Body of pancreas (tissue), 4 donors: ENCODE measurements at regions not wholly inside any gene's neighbourhood (a gene's known extent, or its start where the extent isn't known, plus 50 kb on each side); places are given as distances from the start of the nearest gene placed in this dataset.

Source experiments
- ATAC-seq: fragments of 150-250 bp; one replicate; pipeline ENCODE4 v1.9.1; 2016
- DNase-seq, 4 donors: peaks; one replicate each; pipeline ENCODE4 v3.0.0-alpha.2; 2019
- H3K27ac ChIP-seq, 4 donors: fragments of 200-600 bp; sonication (generic); 1 replicate in 3 of 4; 2 replicates in 1 of 4; pipeline versions ENCODE4 v1.5.1 to v1.6.1; 2016 to 2019; ENCODE audit warnings: mild to moderate bottlenecking in 1 of 4, mixed read lengths in 1 of 4, moderate library complexity in 1 of 4
- H3K27me3 ChIP-seq, 2 donors: fragments of 200-600 bp; sonication (generic); one replicate each; pipeline ENCODE4 v1.6.0; 2016; ENCODE audit warnings: mild to moderate bottlenecking in 1 of 2
- H3K36me3 ChIP-seq, 2 donors: fragments of 200-600 bp; sonication (generic); replicated peaks in 1 of 2; 2 replicates each; pipeline ENCODE4 v1.5.1; 2016; ENCODE audit warnings: low read depth in 2 of 2; ENCODE audit not compliant: insufficient read depth in 1 of 2
- H3K4me1 ChIP-seq: fragments of 200-600 bp; sonication (generic); one replicate; pipeline ENCODE4 v1.6.0; 2016
- H3K4me3 ChIP-seq, 2 donors: fragments of 200-600 bp; sonication (generic); 1 replicate in 1 of 2; 2 replicates in 1 of 2; pipeline ENCODE4 v1.5.1; 2016 to 2019
- H3K9me3 ChIP-seq, 3 donors: fragments of 200-600 bp; sonication (generic); 1 replicate in 2 of 3; 2 replicates in 1 of 3; pipeline ENCODE4 v1.5.1; 2016
- CTCF ChIP-seq, 7 experiments: fragments of 450-650 bp in 4 of 7; fragments of 200-600 bp in 3 of 7; sonication (generic) in 3 of 7; IDR thresholded peaks; one replicate each; pipeline ENCODE4 v1.5.1; 2016 to 2019; ENCODE audit warnings: antibody characterized with exemption in 7 of 7
- POLR2A ChIP-seq, 3 donors: fragments of 450-650 bp; IDR thresholded peaks; one replicate each; pipeline ENCODE4 v1.6.1; 2016; ENCODE audit warnings: antibody characterized with exemption in 3 of 3, mild to moderate bottlenecking in 2 of 3
- WGBS, 2 donors: methylation state at CpG; one replicate each; pipeline ENCODE4 v1.1.5; 2017; 5-methylcytosine and 5-hydroxymethylcytosine counted together
- intact Hi-C: fragments of 100-400 bp; cut with DNase I; formaldehyde crosslinking; loops from one replicate; pipeline ENCODE4 v1.15.1; 2023

GRCh38 chr18:40168026-40168425, 1787.0 kb upstream of the PIK3C3 start:
- no peak overlapping the region for H3K27ac ChIP-seq
- ATAC-seq (no peak), DNase-seq (no peak)
- H3K27me3 ChIP-seq = no peaks in the 10 kb centered on the region
- no peak overlapping the region for H3K4me3 ChIP-seq
- no peaks in the 10 kb centered on the region for H3K36me3 ChIP-seq
- intact Hi-C loops = no loop called here
- no peaks in the 10 kb centered on the region for H3K9me3 ChIP-seq
- WGBS, 2 donors = 59 to 65% methylated on average over 1 of the region's 1 CpG
- H3K4me1 ChIP-seq = no peaks in the 10 kb centered on the region
- TF ChIP-seq CTCF (IDR thresholded peaks at IDR 0.05) (no peak), POLR2A (IDR thresholded peaks at IDR 0.05) (no peak)

GRCh38 chr18:40163254-40163653, 1791.8 kb upstream of the PIK3C3 start:
- no peak for ATAC-seq
- intact Hi-C loops = no loop called here

GRCh38 chr18:40160361-40160760, 1794.7 kb upstream of the PIK3C3 start:
- ATAC-seq (no peak), DNase-seq (no peak)
- intact Hi-C loops = no loop called here
- Histone ChIP-seq H3K9me3 (no peaks in the 10 kb centered on the region), H3K4me1 (no peaks in the 10 kb centered on the region), H3K4me3 (no peak overlapping the region), H3K36me3 (no peaks in the 10 kb centered on the region), H3K27me3 (no peaks in the 10 kb centered on the region), H3K27ac (no peak overlapping the region)
- TF ChIP-seq POLR2A (IDR thresholded peaks at IDR 0.05) = no peak
- TF ChIP-seq CTCF (IDR thresholded peaks at IDR 0.05) = no peak
- 49 to 51% methylated on average over 2 of the region's 2 CpGs for WGBS, 2 donors

More at GRCh38 chr18:40163254-40163653, 1791.8 kb upstream of the PIK3C3 start:
- Histone ChIP-seq H3K9me3 (no peaks in the 10 kb centered on the region), H3K27me3 (no peaks in the 10 kb centered on the region), H3K27ac (no peak overlapping the region), H3K4me1 (no peaks in the 10 kb centered on the region), H3K4me3 (no peak overlapping the region), H3K36me3 (no peaks in the 10 kb centered on the region)
- TF ChIP-seq CTCF (IDR thresholded peaks at IDR 0.05) (no peak), POLR2A (IDR thresholded peaks at IDR 0.05) (no peak)
- DNase-seq = no peak

- 13 to 20% methylated on average over 5 of the region's 5 CpGs for WGBS, 2 donors
- Histone ChIP-seq H3K27me3 (no peaks in the 10 kb centered on the region), H3K4me3 (no peak overlapping the region), H3K9me3 (no peaks in the 10 kb centered on the region), H3K36me3 (no peaks in the 10 kb centered on the region), H3K27ac (no peak overlapping the region), H3K4me1 (no peaks in the 10 kb centered on the region)
- TF ChIP-seq CTCF (IDR thresholded peaks at IDR 0.05) (peak in 6 of 7 experiments; percentile 21 to 45 (median 32)), POLR2A (IDR thresholded peaks at IDR 0.05) (no peak)
- DNase-seq (no peak), ATAC-seq (peak; percentile 50)
- intact Hi-C loops = no loop called here
Observed at GRCh38 chr18:40159141-40160017, 1795.7 kb upstream of the PIK3C3 start.

- ATAC-seq = no peak
- no peaks in the 10 kb centered on the region for H3K4me1 ChIP-seq
- TF ChIP-seq CTCF (IDR thresholded peaks at IDR 0.05) (no peak), POLR2A (IDR thresholded peaks at IDR 0.05) (no peak)
- no peaks in the 10 kb centered on the region for H3K27me3 ChIP-seq
- no peaks in the 10 kb centered on the region for H3K36me3 ChIP-seq
- DNase-seq = no peak
- H3K4me3 ChIP-seq = no peak overlapping the region
- H3K27ac ChIP-seq = no peak overlapping the region
- intact Hi-C loops = no loop called here
- no peaks in the 10 kb centered on the region for H3K9me3 ChIP-seq
- WGBS, 2 donors = 74 to 80% methylated on average over 7 of the region's 7 CpGs
Observed at GRCh38 chr18:40157120-40157519, 1797.9 kb upstream of the PIK3C3 start.
